Neural cell (in vitro differentiated cells): ENCODE measurements at regions not wholly inside any gene's neighbourhood (a gene's known extent, or its start where the extent isn't known, plus 50 kb on each side); places are given as distances from the start of the nearest gene placed in this dataset.

ENCODE experiments used
- H2AFZ ChIP-seq: fragments of 200-600, 300-800 bp; sonication (generic), shearing (Covaris generic); 2 replicates; pipeline ENCODE4 v1.6.0; 2014; ENCODE audit warnings: low read depth, mild to moderate bottlenecking, antibody characterized with exemption, low read length, moderate library complexity
- H3F3A ChIP-seq: fragments of 200-600 bp; shearing (Covaris generic); 2 replicates; pipeline ENCODE4 v1.6.1; 2016; ENCODE audit warnings: mild to moderate bottlenecking, moderate library complexity, mixed read lengths, antibody characterized with exemption, low read length; ENCODE audit not compliant: insufficient read depth, poor library complexity, severe bottlenecking
- H3K27ac ChIP-seq: fragments of 200-600, 300-800 bp; sonication (generic), shearing (Covaris generic); 2 replicates; pipeline ENCODE4 v1.5.1; 2014; ENCODE audit warnings: mild to moderate bottlenecking, low read length, moderate library complexity
- H3K27me3 ChIP-seq: fragments of 300-800, 200-600 bp; sonication (generic), shearing (Covaris generic); 2 replicates; pipeline ENCODE4 v1.6.0; 2014; ENCODE audit warnings: mild to moderate bottlenecking, low read depth, low read length, moderate library complexity; ENCODE audit not compliant: insufficient read depth
- H3K36me3 ChIP-seq: fragments of 300-800, 200-600 bp; sonication (generic), shearing (Covaris generic); 2 replicates; pipeline ENCODE4 v1.5.1; 2014; ENCODE audit warnings: mild to moderate bottlenecking, antibody characterized with exemption, low read length, moderate library complexity; ENCODE audit not compliant: insufficient read depth
- H3K4me2 ChIP-seq: fragments of 300-800, 200-600 bp; sonication (generic), shearing (Covaris generic); 2 replicates; pipeline ENCODE4 v1.6.0; 2014; ENCODE audit warnings: mild to moderate bottlenecking, low read length
- H3K4me3 ChIP-seq: fragments of 300-800, 200-600 bp; sonication (generic), shearing (Covaris generic); 2 replicates; pipeline ENCODE4 v1.5.1; 2014; ENCODE audit warnings: mild to moderate bottlenecking, low read length, moderate library complexity
- H3K79me2 ChIP-seq: fragments of 200-600 bp; shearing (Covaris generic); replicated peaks from 2 replicates; pipeline ENCODE4 v1.6.0; 2014; ENCODE audit warnings: mild to moderate bottlenecking, low read length, moderate library complexity; ENCODE audit not compliant: insufficient read depth
- H3K9ac ChIP-seq: fragments of 300-800, 200-600 bp; sonication (generic), shearing (Covaris generic); 2 replicates; pipeline ENCODE4 v1.6.1; 2016; ENCODE audit warnings: mild to moderate bottlenecking, low read length, mixed read lengths
- H3K9me2 ChIP-seq: fragments of 200-600 bp; shearing (Covaris generic); 2 replicates; pipeline ENCODE4 v1.6.1; 2016; ENCODE audit warnings: mild to moderate bottlenecking, low read length, mixed read lengths; ENCODE audit not compliant: insufficient read depth
- H3K9me3 ChIP-seq: fragments of 200-600, 300-800 bp; sonication (generic), shearing (Covaris generic); 2 replicates; pipeline ENCODE4 v1.6.1; 2016; ENCODE audit warnings: mild to moderate bottlenecking, mixed run types, low read length, moderate library complexity, mixed read lengths
- H4K20me1 ChIP-seq: fragments of 200-600 bp; shearing (Covaris generic); 2 replicates; pipeline ENCODE4 v1.6.1; 2016; ENCODE audit warnings: mild to moderate bottlenecking, mixed run types; ENCODE audit not compliant: insufficient read depth
- CTCF ChIP-seq: fragments of 450-650 bp; IDR thresholded peaks from 2 replicates; pipeline ENCODE4 v1.5.1; 2014; ENCODE audit warnings: antibody characterized with exemption, mild to moderate bottlenecking, moderate library complexity; ENCODE audit not compliant: poor library complexity, severe bottlenecking
- EP300 ChIP-seq: fragments of 450-650 bp; conservative IDR thresholded peaks from 2 replicates; pipeline ENCODE4 v1.6.1; 2014; ENCODE audit warnings: antibody characterized with exemption, mild to moderate bottlenecking, moderate library complexity; ENCODE audit not compliant: poor library complexity, severe bottlenecking
- EZH2 ChIP-seq: fragments of 200-600, 300-800 bp; shearing (Covaris generic), sonication (generic); IDR thresholded peaks from 2 replicates; pipeline ENCODE4 v1.6.1; 2014; ENCODE audit warnings: antibody characterized with exemption, low read length, borderline replicate concordance, mild to moderate bottlenecking; ENCODE audit not compliant: insufficient read depth, poor library complexity, severe bottlenecking
- MXI1 ChIP-seq: fragments of 450-650 bp; conservative IDR thresholded peaks from 2 replicates; pipeline ENCODE4 v1.6.1; 2014; ENCODE audit warnings: antibody characterized with exemption, mild to moderate bottlenecking; ENCODE audit not compliant: poor library complexity, severe bottlenecking
- POLR2AphosphoS5 ChIP-seq: IDR thresholded peaks from 2 replicates; pipeline ENCODE4 v1.6.1; 2012
- RAD21 ChIP-seq: fragments of 450-650 bp; conservative IDR thresholded peaks from 2 replicates; pipeline ENCODE4 v1.6.1; 2014; ENCODE audit warnings: antibody characterized with exemption, mild to moderate bottlenecking, moderate library complexity
- REST ChIP-seq: IDR thresholded peaks from 2 replicates; pipeline ENCODE4 v1.6.1; 2012; ENCODE audit warnings: borderline replicate concordance
- SMC3 ChIP-seq: fragments of 450-650 bp; conservative IDR thresholded peaks from 2 replicates; pipeline ENCODE4 v1.6.1; 2014; ENCODE audit warnings: antibody characterized with exemption, mild to moderate bottlenecking, moderate library complexity; ENCODE audit not compliant: poor library complexity
- TAF1 ChIP-seq: IDR thresholded peaks from 2 replicates; pipeline ENCODE4 v1.6.1; 2012; ENCODE audit warnings: low read depth

GRCh38 chr5:3428334-3428733 lies 167.3 kb upstream of the IRX1 start:
- Histone ChIP-seq H3K9me3 (no peaks in the 10 kb centered on the region), H3K36me3 (no peaks in the 10 kb centered on the region), H3K4me3 (no peak overlapping the region), H3K9ac (no peak overlapping the region), H3K27ac (no peak overlapping the region), H3F3A (no peaks in the 10 kb centered on the region), H3K79me2 (no peaks in the 10 kb centered on the region), H3K27me3 (no peaks in the 10 kb centered on the region), H3K4me2 (no peak overlapping the region), H4K20me1 (no peaks in the 10 kb centered on the region), H2AFZ (no peak overlapping the region), H3K9me2 (no peaks in the 10 kb centered on the region)
- TF ChIP-seq RAD21 (no peak), EP300 (no peak), POLR2AphosphoS5 (no peak), CTCF (no peak), REST (no peak), TAF1 (no peak), SMC3 (no peak), MXI1 (no peak), EZH2 (no peak)

- no peaks in the 10 kb centered on the region for H3K27me3 ChIP-seq
- no peaks in the 10 kb centered on the region for H3F3A ChIP-seq
- H3K9me3 ChIP-seq = no peaks in the 10 kb centered on the region
- no peak for TF ChIP-seq MXI1
- no peak for TF ChIP-seq CTCF
- no peak for TF ChIP-seq TAF1
- TF ChIP-seq POLR2AphosphoS5 = no peak
- no peak for TF ChIP-seq RAD21
- no peak for TF ChIP-seq SMC3
- no peak for TF ChIP-seq REST
- no peak overlapping the region for H2AFZ ChIP-seq
- H3K79me2 ChIP-seq = no peaks in the 10 kb centered on the region
- no peak overlapping the region for H3K4me2 ChIP-seq
- H3K27ac ChIP-seq = no peak overlapping the region
- H4K20me1 ChIP-seq = no peaks in the 10 kb centered on the region
- H3K9ac ChIP-seq = no peak overlapping the region
- H3K36me3 ChIP-seq = no peaks in the 10 kb centered on the region
- no peak overlapping the region for H3K4me3 ChIP-seq
- H3K9me2 ChIP-seq = no peaks in the 10 kb centered on the region
Observed at GRCh38 chr5:3424946-3425345, 170.7 kb upstream of the IRX1 start.
